HCT116 (cell line): ENCODE measurements at regions not wholly inside any gene's neighbourhood (a gene's known extent, or its start where the extent isn't known, plus 50 kb on each side); places are given as distances from the start of the nearest gene placed in this dataset.

Experiments used
- ATAC-seq: fragments of 200-7000 bp; cut with Tn5 transposase; 2 replicates; pipeline ENCODE4 v1.9.1; 2020; ENCODE audit warnings: mild to moderate bottlenecking, moderate library complexity
- BruUV-seq: library from RNA; stranded (reverse); fragments of 400-500 nt; replicated peaks from 2 replicates; lab custom pipeline; 2021; lab: Mats Ljungman, UMichigan
- CTCF ChIA-PET: fragments of 300-600 bp; sonication (Branson Sonifier 250); formaldehyde crosslinking; loops from one replicate; lab custom pipeline; 2021; ENCODE audit warnings: antibody characterized with exemption; lab: Charles Lee
- POLR2A ChIA-PET: fragments of 300-600, 350-600 bp; sonication (Branson Sonifier 250); formaldehyde crosslinking; loops from one replicate; lab custom pipeline; 2021; ENCODE audit warnings: antibody characterized with exemption; lab: Charles Lee
- RAD21 ChIA-PET, 2 experiments: fragments of 300-600 bp; sonication (Branson Sonifier 250); formaldehyde crosslinking; loops; one replicate each; lab custom pipeline; 2023; ENCODE audit warnings: low total read pairs in 2 of 2; ENCODE audit not compliant: uncharacterized antibody in 2 of 2, unreplicated experiment in 2 of 2, low non-redundant PET in 1 of 2; lab: Charles Lee
- DNase-seq: peaks from one replicate; pipeline ENCODE4 v3.0.0-alpha.2; 2010; ENCODE audit warnings: low read depth, low spot score
- H2AFZ ChIP-seq: fragments of 200-600 bp; shearing (Covaris generic), sonication (generic); 2 replicates; pipeline ENCODE4 v1.6.1; 2017; ENCODE audit warnings: low read depth, mixed run types, mixed read lengths, antibody characterized with exemption, low read length; ENCODE audit not compliant: poor library complexity, severe bottlenecking
- H3K27ac ChIP-seq: 2 replicates; pipeline ENCODE4 v1.5.1; 2012; ENCODE audit warnings: low read depth, low read length
- H3K27me3 ChIP-seq: fragments of 200-600 bp; sonication (generic); 2 replicates; pipeline ENCODE4 v1.6.1; 2016; ENCODE audit warnings: mixed run types, low read length, mixed read lengths; ENCODE audit not compliant: insufficient read depth
- H3K36me3 ChIP-seq, 2 experiments: fragments of 200-500 bp in 1 of 2; fragments of 200-600 bp in 1 of 2; sonication (Bioruptor generic) in 1 of 2; sonication (generic) in 1 of 2; 2 replicates each; pipeline versions ENCODE4 v1.5.1 to v1.6.1; 2014 to 2016; ENCODE audit warnings: low read length in 2 of 2, inconsistent platforms in 1 of 2, mixed read lengths in 1 of 2, mixed run types in 1 of 2; ENCODE audit not compliant: insufficient read depth in 2 of 2, control insufficient read depth in 1 of 2
- H3K4me1 ChIP-seq, 2 experiments: fragments of 200-600 bp in 1 of 2; sonication (generic) in 1 of 2; 2 replicates each; pipeline versions ENCODE4 v1.5.1 to v1.6.1; 2012 to 2017; ENCODE audit warnings: low read length in 2 of 2, inconsistent platforms in 1 of 2, mild to moderate bottlenecking in 1 of 2, mixed read lengths in 1 of 2, mixed run types in 1 of 2, moderate library complexity in 1 of 2; ENCODE audit not compliant: insufficient read depth in 2 of 2, control insufficient read depth in 1 of 2
- H3K4me2 ChIP-seq: fragments of 200-600 bp; sonication (generic); 2 replicates; pipeline ENCODE4 v1.6.1; 2017; ENCODE audit warnings: mixed run types, low read length, mixed read lengths
- H3K4me3 ChIP-seq, 2 experiments: fragments of 200-600 bp in 1 of 2; sonication (generic) in 1 of 2; replicated peaks in 1 of 2; 2 replicates each; pipeline ENCODE4 v1.5.1; 2011 to 2016; ENCODE audit warnings: low read length in 2 of 2, control low read depth in 1 of 2, low read depth in 1 of 2, mild to moderate bottlenecking in 1 of 2, mixed read lengths in 1 of 2, mixed run types in 1 of 2
- H3K79me2 ChIP-seq: fragments of 200-600 bp; sonication (generic); 2 replicates; pipeline ENCODE4 v1.6.1; 2017; ENCODE audit warnings: mild to moderate bottlenecking, mixed run types, low read length, moderate library complexity, mixed read lengths; ENCODE audit not compliant: insufficient read depth
- H3K9ac ChIP-seq: fragments of 200-600 bp; sonication (generic); 2 replicates; pipeline ENCODE4 v1.6.1; 2016; ENCODE audit warnings: low read length, mixed read lengths
- H3K9me2 ChIP-seq: fragments of 200-600 bp; sonication (generic), shearing (Covaris generic); 2 replicates; pipeline ENCODE4 v1.6.1; 2017; ENCODE audit warnings: mixed run types, mild to moderate bottlenecking, moderate library complexity; ENCODE audit not compliant: insufficient read depth
- H3K9me3 ChIP-seq, 2 experiments: fragments of 200-500 bp in 1 of 2; fragments of 200-600 bp in 1 of 2; sonication (Bioruptor generic) in 1 of 2; sonication (generic) in 1 of 2; 2 replicates each; pipeline ENCODE4 v1.6.1; 2014 to 2017; ENCODE audit warnings: low read length in 2 of 2, mixed read lengths in 2 of 2, inconsistent platforms in 1 of 2, low read depth in 1 of 2, mild to moderate bottlenecking in 1 of 2, mixed run types in 1 of 2, moderate library complexity in 1 of 2; ENCODE audit not compliant: control insufficient read depth in 1 of 2, insufficient read depth in 1 of 2
- H4K20me1 ChIP-seq: fragments of 200-600 bp; sonication (generic), shearing (Covaris generic); 2 replicates; pipeline ENCODE4 v1.6.1; 2017; ENCODE audit warnings: mixed run types, mild to moderate bottlenecking, moderate library complexity; ENCODE audit not compliant: insufficient read depth
- CBX3 ChIP-seq: IDR thresholded peaks from 2 replicates; pipeline ENCODE4 v1.6.1; 2012; ENCODE audit warnings: low read depth
- CEBPB ChIP-seq: IDR thresholded peaks from 2 replicates; pipeline ENCODE4 v1.6.1; 2012; ENCODE audit warnings: low read depth
- EZH2 ChIP-seq: fragments of 200-600 bp; sonication (generic); IDR thresholded peaks from 2 replicates; pipeline ENCODE4 v1.6.1; 2017; ENCODE audit warnings: antibody characterized with exemption, mixed run types
- FOSL1 ChIP-seq: IDR thresholded peaks from 2 replicates; pipeline ENCODE4 v1.6.1; 2012; ENCODE audit warnings: low read depth
- JUND ChIP-seq: IDR thresholded peaks from 2 replicates; pipeline ENCODE4 v1.6.1; 2012
- MAX ChIP-seq: IDR thresholded peaks from 2 replicates; pipeline ENCODE4 v1.6.1; 2012
- POLR2AphosphoS5 ChIP-seq: IDR thresholded peaks from 2 replicates; pipeline ENCODE4 v1.6.1; 2011; ENCODE audit warnings: mild to moderate bottlenecking, low read depth, low read length, moderate library complexity
- SP1 ChIP-seq: IDR thresholded peaks from 2 replicates; pipeline ENCODE4 v1.6.1; 2012; ENCODE audit warnings: low read depth
- ZNF274 ChIP-seq: fragments of 200-500 bp; sonication (Bioruptor generic); IDR thresholded peaks from 2 replicates; pipeline ENCODE4 v1.6.1; 2014; ENCODE audit warnings: mild to moderate bottlenecking, low read depth, low read length, inconsistent platforms
- intact Hi-C: fragments of 100-400 bp; cut with micrococcal nuclease; formaldehyde crosslinking; loops from 2 replicates; pipeline ENCODE4 v1.10.0; 2022

- H3K4me2 ChIP-seq: peak overlapping the region; percentile 24; the same call in 1 of the 2 replicates
- H3K79me2 ChIP-seq: no peaks in the 10 kb centered on the region
- ChIA-PET POLR2A (interaction anchor here (0.6 to 0.8 kb wide), 2 partner anchors 89 to 185 kb away, joined by 3 to 6 read pairs; no protein-coding TSS in a partner anchor), CTCF (interaction anchor here (0.8 to 3.3 kb wide), 3 partner anchors 75 to 1823 kb away, joined by 3 to 73 read pairs (median 3); no protein-coding TSS in a partner anchor), RAD21 (no interaction called here)
- no peaks in the 10 kb centered on the region for H3K27me3 ChIP-seq
- no peak overlapping the region for H3K27ac ChIP-seq
- H3K9me3 ChIP-seq: no peaks in the 10 kb centered on the region
- no peaks in the 10 kb centered on the region for H4K20me1 ChIP-seq
- peak; percentile 39 for DNase-seq
- peaks cover 0 to 23% of the 10 kb centered on the region in 2 experiments; a peak in 3 of 4 replicates for H3K4me1 ChIP-seq
- BruUV-seq: no TSS peak
- peak; percentile 35; the same call in 1 of the 2 replicates for ATAC-seq
- peak overlapping the region; percentile 92 for H2AFZ ChIP-seq
- TF ChIP-seq POLR2AphosphoS5 (no peak), FOSL1 (peak; percentile 77), CEBPB (0 out of 2 replicates have a peak, but pooled peaks have one; percentile 13), SP1 (peak; percentile 25; the same call in 1 of the 2 replicates), JUND (peak; percentile 60), EZH2 (no peak), MAX (0 out of 2 replicates have a peak, but pooled peaks have one; percentile 20), ZNF274 (no peak), CBX3 (peak; percentile 54; the same call in 1 of the 2 replicates)
- no peaks in the 10 kb centered on the region for H3K9me2 ChIP-seq
- no peaks in the 10 kb centered on the region for H3K36me3 ChIP-seq
- H3K9ac ChIP-seq: no peak overlapping the region
- H3K4me3 ChIP-seq: no peak overlapping the region
- intact Hi-C loops: loop anchor here (10.0 kb wide), 1 partner anchor 314 kb away; no protein-coding TSS in a partner anchor
Measured at GRCh38 chr11:109940816-109941215, 152.4 kb upstream of the ZC3H12C start.
